Activated naive CD8-positive, alpha-beta T cell treated with anti-CD3 and anti-CD28 coated beads for 36 hours (primary cell): ENCODE measurements at regions not wholly inside any gene's neighbourhood (a gene's known extent, or its start where the extent isn't known, plus 50 kb on each side); places are given as distances from the start of the nearest gene placed in this dataset.
"Not testable (repeated sequence)": the region's sequence is repeated elsewhere in the genome, so short reads cannot be mapped to it uniquely, and the experiment has no call there.

Experiments used
- DNase-seq: peaks from one replicate; pipeline ENCODE4 v3.0.0; 2021
- H3K27ac Mint-ChIP-seq: one replicate; pipeline ENCODE4 v1.8.0; 2022; ENCODE audit warnings: mild to moderate bottlenecking, moderate library complexity, mixed read lengths
- H3K27me3 Mint-ChIP-seq: one replicate; pipeline ENCODE4 v1.8.0; 2022; ENCODE audit warnings: mild to moderate bottlenecking, mixed read lengths
- H3K36me3 Mint-ChIP-seq: one replicate; pipeline ENCODE4 v1.8.0; 2021; ENCODE audit warnings: mild to moderate bottlenecking, mixed read lengths
- H3K4me1 Mint-ChIP-seq: one replicate; pipeline ENCODE4 v1.8.0; 2021; ENCODE audit warnings: mixed read lengths
- H3K4me3 Mint-ChIP-seq: one replicate; pipeline ENCODE4 v1.8.0; 2022; ENCODE audit warnings: mild to moderate bottlenecking, moderate library complexity, mixed read lengths
- H3K9me3 Mint-ChIP-seq: one replicate; pipeline ENCODE4 v1.8.0; 2022; ENCODE audit warnings: mixed read lengths

DNA sequence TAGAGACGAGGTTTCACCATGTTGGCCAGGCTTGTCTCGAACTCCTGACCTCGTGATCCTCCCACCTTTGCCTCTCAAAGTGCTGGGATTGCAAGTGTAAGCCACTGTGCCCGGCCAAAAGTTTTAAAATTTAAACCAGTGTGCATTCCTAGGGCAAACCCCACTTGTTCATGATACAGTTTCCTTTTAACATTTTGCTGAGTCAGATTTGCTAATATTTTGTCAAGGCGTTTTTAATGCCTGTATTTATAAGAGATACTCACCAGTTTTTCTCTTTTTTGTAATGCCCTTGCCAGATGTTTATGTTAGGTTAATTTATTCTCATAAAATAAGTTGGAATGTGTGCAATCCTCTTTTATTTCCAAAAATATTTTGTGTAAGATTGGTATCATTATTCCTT lies 927.4 kb downstream of the DNAJB9 start:
- Mint-ChIP-seq H3K4me3 (no peak overlapping the region), H3K27ac (no peak overlapping the region), H3K36me3 (no peaks in the 10 kb centered on the region), H3K9me3 (peaks cover 10% of the 10 kb centered on the region), H3K4me1 (no peaks in the 10 kb centered on the region), H3K27me3 (no peaks in the 10 kb centered on the region)
- DNase-seq: no peak

DNA sequence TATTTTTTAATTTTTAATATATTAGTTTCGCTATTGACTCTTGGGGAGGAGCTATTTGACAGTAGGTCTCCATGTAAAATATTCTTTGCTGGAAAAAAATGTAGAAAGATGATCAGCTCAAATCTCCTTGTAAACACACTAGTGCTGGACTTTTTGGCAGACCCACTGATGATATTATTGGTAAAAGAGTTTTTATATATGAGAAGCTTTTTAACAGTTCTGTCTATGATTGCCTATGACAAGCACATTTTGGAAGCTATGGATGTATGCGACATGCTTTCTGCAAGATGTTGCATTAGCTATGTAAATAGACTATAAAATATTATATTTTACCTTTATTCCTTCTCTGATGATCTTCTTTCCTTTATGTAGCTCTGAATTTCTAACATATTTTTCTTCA lies 928.5 kb downstream of the DNAJB9 start:
- no peak overlapping the region for H3K27ac Mint-ChIP-seq
- no peaks in the 10 kb centered on the region for H3K36me3 Mint-ChIP-seq
- DNase-seq: no peak
- no peaks in the 10 kb centered on the region for H3K4me1 Mint-ChIP-seq
- peaks cover 9% of the 10 kb centered on the region for H3K9me3 Mint-ChIP-seq
- H3K27me3 Mint-ChIP-seq: no peaks in the 10 kb centered on the region
- no peak overlapping the region for H3K4me3 Mint-ChIP-seq

DNA sequence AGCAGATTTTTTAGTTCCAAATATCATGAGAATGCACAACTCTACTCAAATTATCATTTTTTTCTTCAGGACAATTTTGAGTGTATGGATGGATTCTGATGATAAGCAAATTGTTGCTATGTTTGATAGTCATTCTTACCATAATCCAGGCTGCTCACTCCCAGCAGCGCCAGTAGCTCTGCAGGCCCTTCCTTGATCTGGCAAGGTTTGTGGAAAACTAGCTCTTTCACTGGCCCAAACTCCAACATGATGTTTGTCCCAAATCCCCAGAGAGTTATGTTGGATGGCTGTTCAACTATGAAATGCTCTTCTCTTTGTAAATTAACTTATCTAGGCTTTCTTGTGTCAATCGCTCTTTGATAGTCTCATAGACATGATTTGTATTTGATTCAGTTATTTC lies 933.7 kb downstream of the DNAJB9 start:
- no peak overlapping the region for H3K27ac Mint-ChIP-seq
- H3K9me3 Mint-ChIP-seq: peaks cover 6% of the 10 kb centered on the region
- no peak for DNase-seq
- H3K4me1 Mint-ChIP-seq: no peaks in the 10 kb centered on the region
- no peaks in the 10 kb centered on the region for H3K36me3 Mint-ChIP-seq
- no peaks in the 10 kb centered on the region for H3K27me3 Mint-ChIP-seq
- H3K4me3 Mint-ChIP-seq: no peak overlapping the region

DNA sequence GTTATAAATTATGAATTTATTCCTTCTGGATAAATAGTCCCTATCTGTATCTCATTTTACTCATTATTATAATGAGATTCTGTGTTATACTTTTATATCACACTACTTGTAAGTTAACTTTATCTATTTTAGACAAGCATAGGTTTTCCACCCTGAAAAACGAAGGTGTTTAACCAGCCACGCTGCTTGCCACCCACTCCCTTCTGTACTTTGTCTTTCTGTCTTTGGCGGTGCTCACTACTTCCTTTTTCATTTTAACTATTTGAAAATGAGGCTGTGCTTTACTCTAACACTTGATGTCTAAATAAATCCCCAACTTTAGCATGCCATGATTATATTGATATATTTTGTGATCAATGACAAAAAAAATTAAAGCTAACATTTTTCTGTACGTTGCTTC lies 952.9 kb downstream of the DNAJB9 start:
- Mint-ChIP-seq H3K4me3 (no peak overlapping the region), H3K9me3 (no peaks in the 10 kb centered on the region), H3K27me3 (peaks cover under 1% of the 10 kb centered on the region), H3K27ac (no peak overlapping the region), H3K4me1 (no peaks in the 10 kb centered on the region), H3K36me3 (no peaks in the 10 kb centered on the region)
- no peak for DNase-seq

DNA sequence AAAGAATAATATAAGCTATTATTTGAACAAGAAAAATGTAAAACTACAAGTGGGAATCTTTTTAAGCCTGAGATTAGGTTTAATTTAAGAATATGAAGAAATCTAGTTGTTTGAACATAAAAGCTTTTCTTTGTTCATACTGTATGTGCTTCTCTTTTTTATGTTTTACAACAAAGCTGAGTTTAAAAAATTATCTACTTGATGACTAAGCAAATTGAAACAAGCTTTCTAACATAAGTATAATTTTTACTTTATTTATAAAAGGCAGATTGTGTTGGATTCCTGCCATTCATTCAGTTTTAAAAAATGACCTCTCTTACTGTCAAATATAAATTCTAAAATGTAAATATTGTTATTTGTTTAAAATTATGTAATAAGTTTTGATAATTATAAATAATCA lies 958.2 kb downstream of the DNAJB9 start:
- no peak overlapping the region for H3K27ac Mint-ChIP-seq
- DNase-seq: no peak
- H3K4me1 Mint-ChIP-seq: no peaks in the 10 kb centered on the region
- no peaks in the 10 kb centered on the region for H3K9me3 Mint-ChIP-seq
- H3K4me3 Mint-ChIP-seq: no peak overlapping the region
- H3K27me3 Mint-ChIP-seq: no peaks in the 10 kb centered on the region
- no peaks in the 10 kb centered on the region for H3K36me3 Mint-ChIP-seq

DNA sequence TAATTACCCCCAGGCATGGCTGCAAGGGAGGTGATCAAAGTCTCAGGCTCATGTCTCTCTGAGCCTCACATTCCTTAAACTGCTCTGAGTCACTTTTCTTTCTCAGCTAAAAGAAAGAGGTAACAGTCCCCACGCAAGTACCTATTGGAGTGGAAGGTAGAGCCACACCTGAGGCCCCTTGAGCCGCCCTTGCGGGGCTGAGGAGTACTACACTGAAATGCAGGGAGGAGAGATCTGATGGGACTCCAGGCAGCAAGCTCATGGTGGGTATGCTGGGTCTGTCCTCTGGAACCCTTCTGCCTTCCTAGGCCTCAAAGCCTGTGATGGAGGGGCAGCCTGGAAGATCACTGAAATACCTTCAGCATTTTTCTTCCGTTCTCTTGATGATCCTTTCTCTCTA lies 960.0 kb downstream of the DNAJB9 start:
- H3K27me3 Mint-ChIP-seq: no peaks in the 10 kb centered on the region
- H3K27ac Mint-ChIP-seq: no peak overlapping the region
- no peak for DNase-seq
- no peaks in the 10 kb centered on the region for H3K9me3 Mint-ChIP-seq
- H3K4me1 Mint-ChIP-seq: no peaks in the 10 kb centered on the region
- no peaks in the 10 kb centered on the region for H3K36me3 Mint-ChIP-seq
- H3K4me3 Mint-ChIP-seq: no peak overlapping the region

DNA sequence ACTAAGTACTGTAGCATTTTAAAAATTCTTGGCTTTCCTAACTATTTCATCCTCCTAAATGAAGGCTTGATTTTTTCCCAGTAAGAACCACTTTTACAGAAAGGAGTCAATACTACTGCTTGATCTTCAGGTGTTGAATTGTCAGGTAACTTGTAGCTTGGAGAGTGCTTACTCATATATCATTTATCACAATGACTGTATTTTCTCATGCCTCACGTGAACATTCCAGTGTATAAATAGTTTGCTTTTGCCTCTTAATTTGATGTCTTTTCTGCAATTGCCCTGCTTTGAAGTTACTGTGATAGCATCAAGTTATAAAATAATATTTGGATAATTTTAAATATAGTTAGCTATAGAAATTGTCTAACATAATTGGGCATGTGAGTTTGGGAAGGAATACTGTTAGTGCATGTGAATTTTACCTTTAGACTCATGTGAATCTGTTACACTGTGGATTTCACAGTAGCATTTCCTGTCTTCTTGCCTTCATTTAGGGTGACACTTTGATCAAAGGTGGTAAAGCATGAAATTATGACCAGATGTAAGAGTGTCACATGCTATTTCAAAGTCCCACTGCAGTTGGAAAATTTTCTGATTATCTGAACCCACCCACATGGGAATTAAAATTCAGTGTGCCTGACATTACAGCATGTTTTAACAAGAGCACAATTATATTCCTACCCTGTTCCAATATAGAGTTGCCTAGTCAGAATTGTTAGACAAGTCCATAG lies 962.8 kb downstream of the DNAJB9 start:
- Mint-ChIP-seq H3K9me3 (no peaks in the 10 kb centered on the region), H3K27me3 (no peaks in the 10 kb centered on the region), H3K27ac (no peak overlapping the region), H3K4me1 (no peaks in the 10 kb centered on the region), H3K36me3 (no peaks in the 10 kb centered on the region), H3K4me3 (no peak overlapping the region)
- no peak for DNase-seq

DNA sequence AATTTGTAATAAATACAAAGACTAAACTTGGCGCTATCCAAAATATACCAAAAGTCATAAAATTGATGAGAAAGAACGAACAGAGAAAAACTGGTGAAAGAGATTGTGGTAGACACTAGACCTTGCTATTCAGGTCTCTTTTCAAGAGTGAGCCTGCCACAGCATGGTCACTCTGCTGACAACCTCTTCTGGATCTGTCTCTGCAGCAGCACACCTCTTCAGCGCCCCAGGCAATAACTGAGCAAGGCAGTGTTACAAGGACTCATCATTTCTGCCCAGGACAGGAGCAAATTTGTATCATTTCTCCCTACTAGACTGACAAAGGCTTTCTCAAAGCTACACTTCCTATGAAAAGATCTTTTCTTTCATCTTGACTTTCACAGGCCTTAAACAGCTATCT lies 976.0 kb downstream of the DNAJB9 start:
- Mint-ChIP-seq H3K4me3 (no peak overlapping the region), H3K27ac (no peak overlapping the region), H3K4me1 (no peaks in the 10 kb centered on the region), H3K27me3 (no peaks in the 10 kb centered on the region), H3K36me3 (no peaks in the 10 kb centered on the region), H3K9me3 (no peaks in the 10 kb centered on the region)
- DNase-seq: no peak

DNA sequence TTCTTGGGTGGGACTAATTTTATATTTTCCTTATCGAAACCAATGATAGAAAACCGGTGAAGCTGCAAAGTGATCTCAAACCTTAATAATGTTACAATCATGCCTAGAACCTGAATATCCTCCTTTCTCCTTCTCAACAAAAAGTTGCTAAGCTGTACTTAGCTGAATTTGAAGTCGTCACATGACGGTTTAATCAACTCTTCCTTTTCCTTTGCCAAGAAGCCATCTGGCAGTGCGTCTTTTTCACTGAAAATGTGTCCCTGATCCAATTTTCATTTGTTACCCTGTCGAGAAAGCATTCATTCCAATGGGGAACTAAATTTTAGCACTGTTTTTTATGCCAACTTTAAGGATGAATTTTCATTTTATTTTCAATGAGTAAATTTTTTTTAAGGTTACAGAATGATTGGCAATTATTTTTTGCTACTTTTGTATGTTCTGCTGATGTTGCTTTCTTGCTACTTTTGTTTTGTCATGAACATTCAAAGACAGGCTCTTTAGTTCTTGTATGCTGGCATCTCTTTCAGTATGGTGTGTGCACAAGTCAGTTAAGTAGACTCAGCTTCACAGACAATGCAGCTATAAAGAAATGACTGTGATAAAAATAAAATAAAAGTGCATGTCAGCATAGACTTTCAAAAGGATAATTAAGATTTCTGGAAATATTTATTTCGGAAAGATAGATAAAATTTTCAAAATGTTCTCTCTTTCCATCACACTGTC lies 980.0 kb downstream of the DNAJB9 start:
- Mint-ChIP-seq H3K27ac (no peak overlapping the region), H3K4me1 (no peaks in the 10 kb centered on the region), H3K9me3 (peaks cover 7% of the 10 kb centered on the region), H3K36me3 (no peaks in the 10 kb centered on the region), H3K4me3 (no peak overlapping the region), H3K27me3 (no peaks in the 10 kb centered on the region)
- DNase-seq: no peak

DNA sequence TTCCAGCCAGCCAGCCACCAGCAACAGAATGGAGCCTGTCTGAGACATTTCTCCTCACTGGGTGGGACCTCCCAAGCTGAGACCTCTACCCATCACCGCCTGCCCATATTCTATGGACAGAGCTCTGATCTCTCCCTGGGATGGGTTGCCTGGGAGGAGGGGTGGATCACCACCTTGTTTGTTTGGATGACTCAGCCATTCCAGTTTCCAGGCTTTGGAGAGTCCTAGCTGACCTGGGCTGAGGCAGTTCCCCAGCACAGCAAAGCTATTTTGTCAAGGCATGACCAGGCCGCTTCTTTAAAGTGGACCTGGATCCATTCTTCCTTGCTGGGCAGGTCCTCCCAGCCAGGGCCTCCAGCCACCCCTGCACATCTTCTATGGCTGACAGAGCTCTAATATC lies 982.3 kb downstream of the DNAJB9 start:
- no peak for DNase-seq
- H3K9me3 Mint-ChIP-seq: peaks cover 13% of the 10 kb centered on the region
- no peaks in the 10 kb centered on the region for H3K36me3 Mint-ChIP-seq
- no peak overlapping the region for H3K4me3 Mint-ChIP-seq
- no peak overlapping the region for H3K27ac Mint-ChIP-seq
- no peaks in the 10 kb centered on the region for H3K27me3 Mint-ChIP-seq
- no peaks in the 10 kb centered on the region for H3K4me1 Mint-ChIP-seq

DNA sequence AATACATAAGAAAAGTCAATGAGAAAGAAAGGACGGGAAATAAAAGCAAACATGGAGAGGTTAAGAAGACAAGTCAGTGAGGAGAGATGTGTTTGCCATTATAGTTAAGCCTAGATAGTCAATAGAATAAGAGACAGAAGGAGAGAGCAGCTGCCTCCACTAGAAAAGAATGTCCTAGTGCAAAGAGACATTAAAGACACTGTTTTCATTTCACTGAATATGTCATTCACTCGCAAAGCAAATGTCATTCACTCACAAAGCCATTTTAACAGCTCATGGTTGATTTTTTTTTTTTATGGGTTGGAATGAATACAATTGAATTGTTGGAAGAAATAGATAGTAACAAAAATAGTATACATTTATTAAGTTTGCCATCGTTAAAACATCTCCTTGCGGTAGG lies 1007.6 kb downstream of the DNAJB9 start:
- no peaks in the 10 kb centered on the region for H3K36me3 Mint-ChIP-seq

DNA sequence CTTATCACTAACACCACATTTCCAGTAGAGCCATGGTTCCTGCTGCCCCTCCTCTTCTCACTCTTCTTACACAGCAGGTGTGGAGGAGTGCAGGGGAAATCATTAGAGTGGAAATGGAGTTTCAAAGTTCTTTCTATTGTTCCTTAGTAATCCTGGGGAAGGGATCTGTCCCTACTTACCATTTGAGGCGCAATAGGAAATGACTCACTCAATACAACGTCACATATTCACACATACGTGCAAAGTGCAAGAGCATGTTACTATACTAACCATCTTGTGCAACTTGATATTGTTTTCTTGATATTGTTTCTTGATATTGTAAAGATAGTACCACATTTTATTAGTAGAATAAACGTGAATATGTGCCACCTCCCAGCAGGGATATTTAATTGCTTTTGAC lies 1010.2 kb downstream of the DNAJB9 start:
- no peaks in the 10 kb centered on the region for H3K36me3 Mint-ChIP-seq
- no peaks in the 10 kb centered on the region for H3K4me1 Mint-ChIP-seq
- H3K4me3 Mint-ChIP-seq: no peak overlapping the region
- peaks cover 1% of the 10 kb centered on the region for H3K9me3 Mint-ChIP-seq
- H3K27me3 Mint-ChIP-seq: no peaks in the 10 kb centered on the region
- no peak overlapping the region for H3K27ac Mint-ChIP-seq
- DNase-seq: no peak

More for the DNA sequence above, 1007.6 kb downstream of the DNAJB9 start:
- Mint-ChIP-seq H3K4me1 (no peaks in the 10 kb centered on the region), H3K27ac (no peak overlapping the region), H3K9me3 (no peaks in the 10 kb centered on the region), H3K4me3 (no peak overlapping the region), H3K27me3 (no peaks in the 10 kb centered on the region)
- DNase-seq: no peak

DNA sequence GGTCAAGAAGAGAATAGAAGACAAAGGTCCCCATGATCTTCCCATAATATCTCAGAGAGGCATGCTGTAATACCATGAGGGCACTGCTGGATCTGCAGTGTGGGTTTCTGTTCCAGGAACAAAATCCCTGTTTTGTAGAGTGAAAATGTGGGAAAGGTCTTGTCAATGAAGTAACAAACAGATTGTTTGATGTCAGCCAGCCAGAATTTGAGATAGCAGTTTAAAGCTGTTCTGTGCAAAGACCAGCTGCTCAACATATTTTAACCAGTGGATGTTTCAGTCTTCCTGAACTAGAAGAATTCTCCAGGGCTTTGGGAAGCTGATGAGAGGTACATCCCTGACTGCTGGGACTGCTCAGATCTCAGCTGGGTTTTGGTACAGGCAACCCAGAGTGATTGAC lies 1012.5 kb downstream of the DNAJB9 start:
- Mint-ChIP-seq H3K9me3 (peaks cover 6% of the 10 kb centered on the region), H3K36me3 (no peaks in the 10 kb centered on the region), H3K4me3 (no peak overlapping the region), H3K27me3 (no peaks in the 10 kb centered on the region), H3K4me1 (no peaks in the 10 kb centered on the region), H3K27ac (no peak overlapping the region)
- DNase-seq: no peak

DNA sequence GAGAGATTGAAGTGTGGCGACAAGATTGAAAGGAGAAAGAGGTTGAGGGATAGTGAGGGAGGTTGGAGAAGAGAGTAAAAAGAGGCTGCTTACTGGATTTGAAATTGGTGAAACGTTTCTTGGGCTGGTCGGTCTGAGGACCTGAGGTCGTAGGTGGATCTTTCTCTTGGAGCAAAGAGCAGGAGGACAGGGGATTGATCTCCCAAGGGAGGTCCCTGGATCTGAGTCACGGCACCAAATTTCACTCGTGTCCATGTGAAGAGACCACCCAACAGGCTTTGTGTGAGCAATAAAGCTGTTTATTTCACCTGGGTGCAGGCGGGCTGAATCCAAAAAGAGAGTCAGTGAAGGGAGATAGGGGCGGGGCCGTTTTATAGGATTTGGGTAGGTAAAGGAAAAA lies 1027.3 kb downstream of the DNAJB9 start:
- H3K4me1 Mint-ChIP-seq, DNase-seq, H3K27me3 Mint-ChIP-seq, H3K9me3 Mint-ChIP-seq, H3K4me3 Mint-ChIP-seq, H3K36me3 Mint-ChIP-seq, H3K27ac Mint-ChIP-seq: not testable (repeated sequence)

DNA sequence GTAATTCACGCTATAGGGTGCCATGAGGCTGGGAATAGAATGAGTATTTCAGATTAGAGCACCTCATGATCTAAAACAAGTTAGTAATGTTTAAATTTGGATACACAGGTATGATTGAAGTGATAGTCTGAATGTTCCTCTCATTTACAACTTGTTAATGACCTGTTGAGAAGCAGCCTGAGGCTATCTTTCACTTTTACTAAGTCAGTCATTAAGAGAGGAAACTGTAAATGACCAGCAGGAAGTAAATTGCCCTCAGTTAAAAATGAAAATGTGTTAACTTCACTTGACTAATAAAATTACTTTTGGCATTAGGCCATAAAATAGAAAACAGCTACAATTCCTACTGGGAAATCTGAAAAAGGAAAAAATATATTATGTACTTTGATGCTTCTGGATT lies 1042.0 kb downstream of the DNAJB9 start:
- Mint-ChIP-seq H3K4me1 (no peaks in the 10 kb centered on the region), H3K36me3 (no peaks in the 10 kb centered on the region), H3K4me3 (no peak overlapping the region), H3K27ac (no peak overlapping the region), H3K9me3 (no peaks in the 10 kb centered on the region), H3K27me3 (no peaks in the 10 kb centered on the region)
- no peak for DNase-seq

DNA sequence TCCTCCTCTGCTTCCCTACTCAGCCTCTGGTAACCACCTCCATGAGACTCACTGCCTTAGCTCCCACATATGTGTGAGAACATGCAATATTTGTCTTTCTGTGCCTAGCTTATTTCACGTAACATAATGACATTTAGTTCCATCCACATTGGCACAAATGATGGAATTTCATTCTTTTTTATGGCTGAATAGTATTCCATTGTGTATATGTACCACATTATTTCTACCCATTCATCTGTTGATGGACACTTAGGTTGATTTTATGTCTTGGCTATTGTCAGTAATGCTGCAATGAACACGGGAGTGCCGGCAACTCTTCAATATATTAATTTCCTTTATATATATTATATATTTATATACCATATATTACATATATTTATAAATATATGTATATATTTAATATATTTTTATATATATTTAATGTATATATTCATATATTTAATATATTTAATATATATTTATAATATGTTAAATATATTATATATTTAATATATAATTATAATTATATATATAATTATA lies 1046.9 kb downstream of the DNAJB9 start:
- no peak overlapping the region for H3K4me3 Mint-ChIP-seq
- peaks cover 4% of the 10 kb centered on the region for H3K9me3 Mint-ChIP-seq
- no peaks in the 10 kb centered on the region for H3K27me3 Mint-ChIP-seq
- no peaks in the 10 kb centered on the region for H3K36me3 Mint-ChIP-seq
- no peak overlapping the region for H3K27ac Mint-ChIP-seq
- no peaks in the 10 kb centered on the region for H3K4me1 Mint-ChIP-seq
- no peak for DNase-seq
